ENCODE measurements at regions not wholly inside any gene's neighbourhood (a gene's known extent, or its start where the extent isn't known, plus 50 kb on each side); places are given as distances from the start of the nearest gene placed in this dataset.

GRCh38 chr2:49861821-49862220 lies 707.5 kb upstream of the FSHR start:
- H3K27me3 ChIP-seq (replicated peaks; ENCODE audit: control insufficient read depth, insufficient read depth, low read length): no peaks in the 10 kb centered on the region
- no peak for TF ChIP-seq CTCF (IDR thresholded peaks at IDR 0.05; ENCODE audit: insufficient read depth, low read length, poor library complexity, severe bottlenecking)
- no peak overlapping the region for H3K4me3 ChIP-seq (replicated peaks; ENCODE audit: low read depth, low read length)
- DNase-seq (ENCODE audit: extremely low read depth, insufficient read length): no peak
- no peaks in the 10 kb centered on the region for H3K36me3 ChIP-seq (ENCODE audit: control insufficient read depth, insufficient read depth, low read length)

- no peaks in the 10 kb centered on the region for H3K27me3 ChIP-seq (replicated peaks; ENCODE audit: control insufficient read depth, insufficient read depth, low read length)
- H3K36me3 ChIP-seq (ENCODE audit: control insufficient read depth, insufficient read depth, low read length): no peaks in the 10 kb centered on the region
- TF ChIP-seq CTCF (IDR thresholded peaks at IDR 0.05; ENCODE audit: insufficient read depth, low read length, poor library complexity, severe bottlenecking): no peak
- H3K4me3 ChIP-seq (replicated peaks; ENCODE audit: low read depth, low read length): no peak overlapping the region
- DNase-seq (ENCODE audit: extremely low read depth, insufficient read length): no peak
Measured at GRCh38 chr2:49860834-49861233, 706.5 kb upstream of the FSHR start.

- Histone ChIP-seq H3K4me3 (replicated peaks; ENCODE audit: low read depth, low read length) (no peak overlapping the region), H3K27me3 (replicated peaks; ENCODE audit: control insufficient read depth, insufficient read depth, low read length) (no peaks in the 10 kb centered on the region), H3K36me3 (ENCODE audit: control insufficient read depth, insufficient read depth, low read length) (no peaks in the 10 kb centered on the region)
- no peak for DNase-seq (ENCODE audit: extremely low read depth, insufficient read length)
- no peak for TF ChIP-seq CTCF (IDR thresholded peaks at IDR 0.05; ENCODE audit: insufficient read depth, low read length, poor library complexity, severe bottlenecking)
Measured at GRCh38 chr2:49860170-49860569, 705.9 kb upstream of the FSHR start.

GRCh38 chr2:49858657-49859056 lies 704.3 kb upstream of the FSHR start:
- no peak for TF ChIP-seq CTCF (IDR thresholded peaks at IDR 0.05; ENCODE audit: insufficient read depth, low read length, poor library complexity, severe bottlenecking)
- no peaks in the 10 kb centered on the region for H3K27me3 ChIP-seq (replicated peaks; ENCODE audit: control insufficient read depth, insufficient read depth, low read length)
- no peaks in the 10 kb centered on the region for H3K36me3 ChIP-seq (ENCODE audit: control insufficient read depth, insufficient read depth, low read length)
- DNase-seq (ENCODE audit: extremely low read depth, insufficient read length): no peak
- H3K4me3 ChIP-seq (replicated peaks; ENCODE audit: low read depth, low read length): no peak overlapping the region

GRCh38 chr2:49858113-49858490 lies 703.8 kb upstream of the FSHR start:
- no peak for TF ChIP-seq CTCF (IDR thresholded peaks at IDR 0.05; ENCODE audit: insufficient read depth, low read length, poor library complexity, severe bottlenecking)
- Histone ChIP-seq H3K36me3 (ENCODE audit: control insufficient read depth, insufficient read depth, low read length) (no peaks in the 10 kb centered on the region), H3K4me3 (replicated peaks; ENCODE audit: low read depth, low read length) (no peak overlapping the region), H3K27me3 (replicated peaks; ENCODE audit: control insufficient read depth, insufficient read depth, low read length) (no peaks in the 10 kb centered on the region)
- DNase-seq (ENCODE audit: extremely low read depth, insufficient read length): no peak

- no peaks in the 10 kb centered on the region for H3K36me3 ChIP-seq (ENCODE audit: control insufficient read depth, insufficient read depth, low read length)
- no peak for DNase-seq (ENCODE audit: extremely low read depth, insufficient read length)
- no peak overlapping the region for H3K4me3 ChIP-seq (replicated peaks; ENCODE audit: low read depth, low read length)
- no peak for TF ChIP-seq CTCF (IDR thresholded peaks at IDR 0.05; ENCODE audit: insufficient read depth, low read length, poor library complexity, severe bottlenecking)
- H3K27me3 ChIP-seq (replicated peaks; ENCODE audit: control insufficient read depth, insufficient read depth, low read length): no peaks in the 10 kb centered on the region
Measured at GRCh38 chr2:49857371-49858112, 703.2 kb upstream of the FSHR start.

Data from GM06990 (cell line).